Prostate gland (tissue), 2 donors: ENCODE measurements at regions not wholly inside any gene's neighbourhood (a gene's known extent, or its start where the extent isn't known, plus 50 kb on each side); places are given as distances from the start of the nearest gene placed in this dataset.

ENCODE experiments used
- DNase-seq: peaks from one replicate; pipeline ENCODE4 v3.0.0-alpha.2; 2019; ENCODE audit warnings: low spot score
- H3K27ac ChIP-seq, 2 donors: fragments of 200-600 bp; sonication (generic); 2 replicates each; pipeline ENCODE4 v1.5.1; 2017 to 2019
- H3K27me3 ChIP-seq: fragments of 200-600 bp; sonication (generic); replicated peaks from 2 replicates; pipeline ENCODE4 v1.5.1; 2019; ENCODE audit not compliant: insufficient read depth
- H3K36me3 ChIP-seq, 2 donors: fragments of 200-600 bp; sonication (generic); 1 replicate in 1 of 2; 2 replicates in 1 of 2; pipeline versions ENCODE4 v1.5.1 to v1.8.1; 2017 to 2019
- H3K4me1 ChIP-seq: fragments of 200-600 bp; sonication (generic); replicated peaks from 2 replicates; pipeline ENCODE4 v1.5.1; 2019
- H3K4me3 ChIP-seq, 2 donors: fragments of 200-600 bp; sonication (generic); 2 replicates each; pipeline ENCODE4 v1.5.1; 2017 to 2019
- H3K9me3 ChIP-seq: fragments of 200-600 bp; sonication (generic); 2 replicates; pipeline ENCODE4 v1.5.1; 2017
- POLR2A ChIP-seq: fragments of 450-650 bp; IDR thresholded peaks from one replicate; pipeline ENCODE4 v1.6.1; 2016; ENCODE audit warnings: antibody characterized with exemption, mild to moderate bottlenecking
- POLR2AphosphoS5 ChIP-seq: sonication (generic); formaldehyde crosslinking; IDR thresholded peaks from one replicate; pipeline ENCODE4 v1.6.1; 2017; ENCODE audit warnings: antibody characterized with exemption
- WGBS: methylation state at CpG from one replicate; pipeline ENCODE4 v1.1.5; 2018; 5-methylcytosine and 5-hydroxymethylcytosine counted together
- intact Hi-C: fragments of 100-400 bp; cut with DNase I; formaldehyde crosslinking; loops from one replicate; pipeline ENCODE4 v1.14.2; 2022
- TF ChIP-seq, protein P1 (sequence below), 4 experiments: fragments of 200-600 bp in 2 of 4; fragments of 450-650 bp in 2 of 4; sonication (generic) in 2 of 4; IDR thresholded peaks; 1 replicate in 3 of 4; 2 replicates in 1 of 4; pipeline ENCODE4 v1.5.1; 2016 to 2019; ENCODE audit warnings: antibody characterized with exemption in 4 of 4, mild to moderate bottlenecking in 2 of 4, moderate library complexity in 2 of 4

DNA sequence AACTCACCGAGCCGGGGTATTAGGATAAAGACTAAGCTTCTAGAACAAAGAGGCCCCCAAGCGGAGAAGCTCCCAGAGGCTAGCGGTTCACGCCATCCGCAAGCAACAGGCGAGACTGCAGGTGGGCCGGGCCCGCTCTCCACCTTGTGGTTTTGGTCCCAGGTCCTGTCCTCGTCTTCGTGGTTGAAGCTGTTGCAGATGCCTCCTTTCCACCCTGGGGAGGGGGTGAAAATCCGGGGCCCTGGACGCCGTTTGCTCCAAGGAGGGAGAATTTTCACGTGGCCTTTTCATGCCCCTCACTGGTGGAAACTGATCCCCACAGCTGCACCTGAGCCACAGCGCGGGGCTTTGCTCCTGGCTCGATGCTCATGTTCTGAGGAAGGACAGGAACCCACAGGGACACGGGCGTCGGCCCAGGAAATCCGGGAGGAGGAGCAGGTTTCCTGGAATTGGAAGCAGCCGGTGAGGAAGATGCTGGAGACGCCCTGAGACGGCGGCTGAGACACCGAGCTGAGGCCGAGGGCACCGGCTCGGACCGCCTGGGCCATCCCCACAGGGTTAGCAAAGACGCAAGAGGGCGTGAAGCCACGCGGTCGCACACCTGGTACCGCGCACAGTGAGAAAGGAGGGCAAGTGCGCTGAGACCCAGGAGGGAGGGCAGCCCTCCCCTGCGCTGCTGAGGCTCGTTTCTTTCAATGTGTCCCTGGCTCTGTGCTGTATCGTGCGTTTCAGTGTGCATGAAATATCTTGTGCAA lies 54.7 kb upstream of the SALL3 start:
- H3K4me3 ChIP-seq: no peak overlapping the region
- H3K9me3 ChIP-seq: no peaks in the 10 kb centered on the region
- H3K4me1 ChIP-seq: no peaks in the 10 kb centered on the region
- H3K27ac ChIP-seq: no peak overlapping the region
- no peak for DNase-seq
- WGBS: 95% methylated on average over 43 of the region's 43 CpGs
- no peaks in the 10 kb centered on the region for H3K36me3 ChIP-seq
- no peaks in the 10 kb centered on the region for H3K27me3 ChIP-seq
- intact Hi-C loops: no loop called here
- TF ChIP-seq POLR2AphosphoS5: no peak
- TF ChIP-seq, protein P1, sequence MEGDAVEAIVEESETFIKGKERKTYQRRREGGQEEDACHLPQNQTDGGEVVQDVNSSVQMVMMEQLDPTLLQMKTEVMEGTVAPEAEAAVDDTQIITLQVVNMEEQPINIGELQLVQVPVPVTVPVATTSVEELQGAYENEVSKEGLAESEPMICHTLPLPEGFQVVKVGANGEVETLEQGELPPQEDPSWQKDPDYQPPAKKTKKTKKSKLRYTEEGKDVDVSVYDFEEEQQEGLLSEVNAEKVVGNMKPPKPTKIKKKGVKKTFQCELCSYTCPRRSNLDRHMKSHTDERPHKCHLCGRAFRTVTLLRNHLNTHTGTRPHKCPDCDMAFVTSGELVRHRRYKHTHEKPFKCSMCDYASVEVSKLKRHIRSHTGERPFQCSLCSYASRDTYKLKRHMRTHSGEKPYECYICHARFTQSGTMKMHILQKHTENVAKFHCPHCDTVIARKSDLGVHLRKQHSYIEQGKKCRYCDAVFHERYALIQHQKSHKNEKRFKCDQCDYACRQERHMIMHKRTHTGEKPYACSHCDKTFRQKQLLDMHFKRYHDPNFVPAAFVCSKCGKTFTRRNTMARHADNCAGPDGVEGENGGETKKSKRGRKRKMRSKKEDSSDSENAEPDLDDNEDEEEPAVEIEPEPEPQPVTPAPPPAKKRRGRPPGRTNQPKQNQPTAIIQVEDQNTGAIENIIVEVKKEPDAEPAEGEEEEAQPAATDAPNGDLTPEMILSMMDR (IDR thresholded peaks at IDR 0.05): no peak

- Histone ChIP-seq H3K27ac (no peak overlapping the region), H3K4me3 (no peak overlapping the region), H3K4me1 (no peaks in the 10 kb centered on the region), H3K9me3 (no peaks in the 10 kb centered on the region), H3K36me3 (no peaks in the 10 kb centered on the region), H3K27me3 (no peaks in the 10 kb centered on the region)
- TF ChIP-seq, protein P1 (IDR thresholded peaks at IDR 0.05): no peak
- TF ChIP-seq POLR2A (no peak), POLR2AphosphoS5 (no peak)
- 95% methylated on average over 47 of the region's 52 CpGs for WGBS
- intact Hi-C loops: no loop called here
- DNase-seq: no peak
Observed at GRCh38 chr18:78925557-78926242, 53.9 kb upstream of the SALL3 start.

- H3K36me3 ChIP-seq: no peaks in the 10 kb centered on the region
- H3K4me1 ChIP-seq: no peaks in the 10 kb centered on the region
- TF ChIP-seq, protein P1 (IDR thresholded peaks at IDR 0.05): no peak
- no peak for TF ChIP-seq POLR2AphosphoS5
- TF ChIP-seq POLR2A: no peak
- intact Hi-C loops: no loop called here
- WGBS: 92% methylated on average over 12 of the region's 12 CpGs
- DNase-seq: no peak
- no peaks in the 10 kb centered on the region for H3K9me3 ChIP-seq
- no peak overlapping the region for H3K27ac ChIP-seq
- no peaks in the 10 kb centered on the region for H3K27me3 ChIP-seq
- no peak overlapping the region for H3K4me3 ChIP-seq
Observed at GRCh38 chr18:78926243-78926615, 53.4 kb upstream of the SALL3 start.

GRCh38 chr18:78927156-78927555 lies 52.5 kb upstream of the SALL3 start:
- WGBS: 74% methylated on average over 10 of the region's 10 CpGs
- Histone ChIP-seq H3K36me3 (no peaks in the 10 kb centered on the region), H3K4me3 (no peak overlapping the region), H3K27ac (no peak overlapping the region), H3K9me3 (no peaks in the 10 kb centered on the region), H3K4me1 (no peaks in the 10 kb centered on the region), H3K27me3 (no peaks in the 10 kb centered on the region)
- intact Hi-C loops: no loop called here
- no peak for DNase-seq
- TF ChIP-seq POLR2A (no peak), POLR2AphosphoS5 (no peak)
- TF ChIP-seq, protein P1 (IDR thresholded peaks at IDR 0.05): no peak

GRCh38 chr18:78927616-78928015 lies 52.0 kb upstream of the SALL3 start:
- Histone ChIP-seq H3K4me3 (no peak overlapping the region), H3K27ac (no peak overlapping the region), H3K4me1 (no peaks in the 10 kb centered on the region), H3K27me3 (no peaks in the 10 kb centered on the region), H3K9me3 (no peaks in the 10 kb centered on the region), H3K36me3 (no peaks in the 10 kb centered on the region)
- 90% methylated on average over 11 of the region's 11 CpGs for WGBS
- DNase-seq: no peak
- no peak for TF ChIP-seq POLR2AphosphoS5
- no peak for TF ChIP-seq POLR2A
- TF ChIP-seq, protein P1 (IDR thresholded peaks at IDR 0.05): no peak
- intact Hi-C loops: no loop called here
